Stimulated activated memory B cell treated with anti-CD40 and anti-IgM and Interleukin-4, amounts not matched to agents 10 μg/mL and 1 μg/mL and 100 μg/mL, for 72 hours (primary cell): ENCODE measurements at regions not wholly inside any gene's neighbourhood (a gene's known extent, or its start where the extent isn't known, plus 50 kb on each side); places are given as distances from the start of the nearest gene placed in this dataset.

Experiments
- ATAC-seq: fragments of 150-1000 bp; cut with Tn5 transposase; 2 replicates; pipeline ENCODE4 v1.10.0; 2021
- H3K27ac Mint-ChIP-seq: one replicate; pipeline ENCODE4 v1.8.0; 2022; ENCODE audit warnings: mild to moderate bottlenecking, mixed read lengths
- H3K27me3 Mint-ChIP-seq: one replicate; pipeline ENCODE4 v1.8.0; 2022; ENCODE audit warnings: mixed read lengths
- H3K36me3 Mint-ChIP-seq: one replicate; pipeline ENCODE4 v1.8.0; 2022; ENCODE audit warnings: mixed read lengths
- H3K4me1 Mint-ChIP-seq: one replicate; pipeline ENCODE4 v1.8.0; 2022; ENCODE audit warnings: mixed read lengths
- H3K4me3 Mint-ChIP-seq: one replicate; pipeline ENCODE4 v1.8.0; 2022; ENCODE audit warnings: mild to moderate bottlenecking, moderate library complexity, mixed read lengths
- H3K9me3 Mint-ChIP-seq: one replicate; pipeline ENCODE4 v1.8.0; 2022; ENCODE audit warnings: mixed read lengths

DNA sequence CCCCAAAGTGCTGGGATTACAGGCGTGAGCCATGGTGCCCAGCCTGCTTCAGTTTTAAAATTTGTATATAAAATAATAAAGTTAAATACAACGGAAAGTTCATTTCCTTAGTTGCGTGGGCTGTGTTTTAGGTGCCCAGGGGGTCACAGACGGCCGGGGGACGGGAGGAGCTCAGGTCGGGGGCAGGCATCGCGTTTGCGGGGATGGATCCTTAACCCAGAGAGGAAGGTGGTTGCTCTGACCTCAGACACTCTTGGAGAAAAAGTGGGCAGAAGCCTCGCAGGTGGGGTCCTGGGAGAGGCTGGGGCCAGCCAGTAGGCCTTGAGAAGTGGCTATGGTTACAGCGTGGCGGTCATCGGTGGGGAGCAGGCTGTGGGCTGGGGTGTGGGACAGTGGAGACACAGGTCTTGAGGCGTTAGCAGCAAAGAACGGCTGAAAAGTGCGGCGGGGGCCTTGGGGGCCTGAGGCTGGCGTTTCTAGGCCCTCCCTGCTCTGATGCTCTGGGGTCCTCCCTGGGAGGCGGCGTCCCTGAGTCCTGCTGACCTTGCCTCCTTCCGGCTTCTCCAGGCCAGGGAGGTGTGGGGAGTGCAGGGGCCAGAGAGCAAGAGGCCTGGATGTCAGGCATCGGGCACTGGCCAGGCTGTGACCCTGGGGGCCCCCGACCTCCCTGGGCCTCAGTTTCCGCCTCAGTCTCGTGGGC lies 54.4 kb downstream of the UNCX start:
- Mint-ChIP-seq H3K4me3 (no peak overlapping the region), H3K27me3 (peaks cover 58% of the 10 kb centered on the region), H3K4me1 (peaks cover 6% of the 10 kb centered on the region), H3K36me3 (no peaks in the 10 kb centered on the region), H3K9me3 (no peaks in the 10 kb centered on the region), H3K27ac (no peak overlapping the region)
- no peak for ATAC-seq

DNA sequence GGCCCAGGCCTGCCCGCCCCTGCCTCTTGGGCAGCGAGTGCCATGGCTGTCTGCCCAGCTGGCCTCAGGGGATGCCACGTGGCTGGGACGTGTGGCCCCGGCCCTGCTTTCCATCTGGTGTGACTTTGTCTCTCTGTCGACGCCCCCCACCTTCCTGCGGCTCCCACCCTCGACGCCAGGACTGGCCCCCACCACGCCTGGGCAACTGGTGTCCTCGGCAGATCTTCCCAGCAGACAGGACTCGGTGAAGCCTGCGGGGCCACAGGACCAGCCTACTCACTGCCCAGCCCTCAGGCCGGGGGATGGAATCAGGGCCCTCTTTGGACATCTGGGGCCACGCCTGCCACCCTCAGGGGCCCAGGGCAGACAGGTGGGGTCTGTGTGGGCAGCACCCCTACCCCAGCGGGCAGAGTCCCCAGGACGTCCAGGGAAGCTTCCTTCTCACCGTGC lies 55.1 kb downstream of the UNCX start:
- Mint-ChIP-seq H3K36me3 (no peaks in the 10 kb centered on the region), H3K27me3 (peaks cover 65% of the 10 kb centered on the region), H3K4me1 (peaks cover 6% of the 10 kb centered on the region), H3K27ac (no peak overlapping the region), H3K4me3 (no peak overlapping the region), H3K9me3 (no peaks in the 10 kb centered on the region)
- ATAC-seq = no peak

DNA sequence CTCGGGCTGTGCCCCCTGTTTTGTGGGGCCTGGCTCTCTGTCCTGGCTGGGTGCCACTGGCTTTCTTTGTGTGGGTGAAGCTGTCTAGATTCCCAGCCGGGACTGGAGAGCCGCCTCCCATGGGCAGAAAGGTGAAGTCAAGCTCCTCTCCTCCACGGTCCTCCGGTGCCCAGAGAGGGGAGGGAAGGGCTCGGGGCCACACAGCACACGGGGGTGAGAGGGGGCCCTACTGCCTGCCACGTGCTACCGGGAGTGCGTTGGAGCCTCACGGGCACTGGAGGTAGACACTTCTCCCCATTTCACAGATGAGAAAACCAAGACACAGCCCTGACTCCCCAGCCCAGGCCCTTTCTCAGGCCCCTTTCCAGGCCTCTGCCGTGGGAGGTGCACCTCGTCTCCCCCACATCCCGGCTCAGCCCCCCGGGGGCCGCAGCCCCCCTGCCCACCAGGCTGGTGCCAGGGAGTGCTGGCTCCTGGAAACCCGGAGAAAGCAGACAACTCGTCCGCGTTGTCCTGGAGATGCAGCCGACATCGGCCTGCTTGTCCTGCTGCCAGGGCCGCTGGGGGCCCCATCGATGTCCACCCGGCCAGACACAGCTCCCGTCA lies 55.8 kb downstream of the UNCX start:
- Mint-ChIP-seq H3K27ac (no peak overlapping the region), H3K4me3 (no peak overlapping the region), H3K27me3 (peaks cover 72% of the 10 kb centered on the region), H3K36me3 (no peaks in the 10 kb centered on the region), H3K9me3 (no peaks in the 10 kb centered on the region), H3K4me1 (peaks cover 6% of the 10 kb centered on the region)
- ATAC-seq = no peak

DNA sequence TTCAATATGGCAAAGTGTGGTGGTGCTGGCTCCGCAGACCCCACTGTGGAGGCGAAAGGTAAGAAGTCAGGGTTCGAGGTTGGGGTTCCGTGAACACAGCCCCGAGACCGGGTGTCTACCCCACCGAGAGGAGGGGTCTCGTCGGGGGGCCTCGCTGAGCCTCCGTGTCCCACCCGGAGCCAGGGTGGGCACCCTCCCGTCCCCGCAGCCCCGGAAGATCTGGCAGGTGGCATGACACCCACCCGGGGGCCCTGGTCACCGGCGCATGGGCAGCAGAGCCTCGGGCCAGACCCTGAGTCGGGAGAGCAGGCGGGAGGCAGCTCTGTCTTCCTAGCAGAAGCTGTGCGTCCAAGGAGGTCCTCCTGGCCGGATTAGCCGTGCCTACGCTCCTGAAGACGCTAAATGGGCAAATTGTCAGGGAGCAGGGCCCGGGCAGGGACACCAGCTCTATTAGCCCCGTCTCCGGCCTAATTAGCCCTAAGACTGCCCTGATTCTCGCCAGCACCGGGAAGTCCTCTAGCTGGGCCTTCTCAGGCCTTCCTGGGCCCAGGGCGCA lies 56.4 kb downstream of the UNCX start:
- Mint-ChIP-seq H3K27ac (no peak overlapping the region), H3K4me3 (no peak overlapping the region), H3K36me3 (no peaks in the 10 kb centered on the region), H3K9me3 (no peaks in the 10 kb centered on the region), H3K27me3 (peaks cover 74% of the 10 kb centered on the region), H3K4me1 (peaks cover 6% of the 10 kb centered on the region)
- ATAC-seq = no peak

DNA sequence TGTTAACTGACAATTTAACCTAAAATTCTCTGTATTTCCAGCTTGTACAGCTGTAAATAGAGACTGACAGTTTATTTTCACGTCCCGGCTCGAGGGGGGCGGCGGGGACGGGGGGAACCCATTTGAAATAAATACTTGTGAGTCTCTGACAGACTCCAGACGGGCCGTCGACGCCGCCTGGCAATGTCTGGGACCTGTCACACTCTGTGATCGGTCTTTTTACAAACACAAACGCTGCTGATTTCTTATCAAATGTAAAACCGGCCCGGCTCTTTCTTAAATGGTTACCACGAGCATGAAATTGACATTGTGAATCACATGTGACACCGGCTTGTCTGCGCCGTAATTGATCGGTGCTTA lies 57.0 kb downstream of the UNCX start:
- Mint-ChIP-seq H3K36me3 (no peaks in the 10 kb centered on the region), H3K27ac (no peak overlapping the region), H3K4me1 (peaks cover 6% of the 10 kb centered on the region), H3K9me3 (no peaks in the 10 kb centered on the region), H3K27me3 (peaks cover 73% of the 10 kb centered on the region), H3K4me3 (no peak overlapping the region)
- ATAC-seq = no peak

DNA sequence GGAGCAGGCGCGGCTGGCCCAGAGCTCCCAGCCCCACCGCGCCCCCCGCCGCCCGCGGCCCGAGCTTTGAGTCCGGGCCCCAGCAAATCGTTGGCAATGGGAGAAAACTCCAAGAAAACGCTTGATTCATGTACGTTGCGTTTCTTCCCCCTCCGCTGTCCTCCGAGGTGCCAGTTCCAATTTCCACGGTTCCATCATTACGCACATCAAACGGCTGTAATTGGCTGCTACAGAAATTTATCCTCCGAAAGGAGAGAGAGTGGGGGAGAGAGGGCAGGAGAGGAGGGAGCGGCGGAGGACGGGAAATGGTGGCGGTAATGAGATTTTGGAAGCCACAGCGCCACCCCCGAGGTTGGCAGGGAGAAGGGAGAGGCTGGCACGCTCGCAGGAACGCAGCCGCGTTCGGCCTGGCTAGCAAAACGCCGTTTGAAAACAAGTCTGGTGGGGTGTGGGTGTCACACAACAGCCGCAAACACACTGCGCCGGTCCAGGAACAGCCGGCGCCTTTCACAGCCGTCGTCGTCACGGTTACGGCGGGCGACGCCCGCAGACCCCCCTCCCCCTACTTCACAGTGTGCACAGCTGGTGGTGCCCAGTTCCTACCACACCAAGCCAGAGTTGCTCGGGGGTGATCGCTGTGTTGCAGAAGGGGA lies 57.5 kb downstream of the UNCX start:
- Mint-ChIP-seq H3K36me3 (no peaks in the 10 kb centered on the region), H3K27me3 (peaks cover 67% of the 10 kb centered on the region), H3K9me3 (no peaks in the 10 kb centered on the region), H3K4me3 (peak overlapping the region; percentile 44), H3K27ac (no peak overlapping the region), H3K4me1 (peaks cover 6% of the 10 kb centered on the region)
- no peak for ATAC-seq

DNA sequence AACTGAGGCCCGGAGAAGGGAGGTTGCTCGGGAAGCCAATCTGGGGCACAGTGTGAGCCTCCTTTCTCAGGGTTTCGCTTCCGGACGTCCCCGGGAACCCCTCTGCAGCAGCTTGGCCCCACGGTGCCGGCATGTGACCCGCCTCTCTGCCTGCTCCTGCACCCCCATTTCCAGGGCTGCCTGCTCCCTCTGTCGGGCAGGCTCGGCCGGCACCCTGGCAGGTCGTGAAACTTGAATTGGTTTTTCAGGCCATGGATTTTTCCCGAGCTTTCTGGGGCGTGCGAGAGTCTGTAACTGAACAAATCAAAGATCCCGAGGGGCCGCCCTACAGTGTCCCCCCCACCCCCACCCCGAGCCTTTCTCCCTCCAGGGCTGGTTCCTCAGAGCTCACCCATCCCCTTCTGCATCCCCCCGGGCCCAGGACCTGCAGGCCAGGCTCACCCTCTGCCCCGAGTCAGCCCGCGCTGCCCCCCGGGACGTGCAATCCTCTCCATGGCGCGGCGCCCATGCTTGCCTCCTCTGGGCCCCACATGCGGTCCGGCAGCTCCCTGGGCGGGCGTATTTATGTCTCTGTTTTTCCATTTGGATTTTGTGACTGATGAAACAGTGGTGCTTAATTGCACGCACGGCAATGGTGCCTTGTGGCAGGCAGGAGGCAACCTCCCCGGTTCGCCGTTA lies 58.1 kb downstream of the UNCX start:
- H3K27ac Mint-ChIP-seq = no peak overlapping the region
- ATAC-seq = no peak
- H3K9me3 Mint-ChIP-seq = no peaks in the 10 kb centered on the region
- H3K36me3 Mint-ChIP-seq = no peaks in the 10 kb centered on the region
- peaks cover 64% of the 10 kb centered on the region for H3K27me3 Mint-ChIP-seq
- peak overlapping the region; percentile 15 for H3K4me3 Mint-ChIP-seq
- peaks cover 6% of the 10 kb centered on the region for H3K4me1 Mint-ChIP-seq

DNA sequence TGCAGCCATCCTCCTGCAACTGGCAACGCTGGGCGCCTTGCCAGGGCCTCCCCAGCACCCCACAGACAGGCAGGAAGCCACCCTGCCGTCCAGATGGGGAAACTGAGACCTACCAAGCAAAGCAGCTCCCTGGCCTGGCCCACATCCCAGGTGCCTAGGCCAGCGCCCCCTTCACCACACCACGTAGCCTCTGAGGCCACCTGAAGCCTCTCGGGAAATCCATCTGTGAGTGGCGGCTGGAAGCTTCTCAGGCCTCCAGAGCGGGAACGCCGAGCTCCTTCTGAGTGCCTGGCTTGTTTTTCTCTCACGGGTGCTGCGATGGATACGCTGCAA lies 58.7 kb downstream of the UNCX start:
- Mint-ChIP-seq H3K4me1 (peaks cover 6% of the 10 kb centered on the region), H3K9me3 (no peaks in the 10 kb centered on the region), H3K36me3 (no peaks in the 10 kb centered on the region), H3K27me3 (peaks cover 66% of the 10 kb centered on the region), H3K4me3 (peak overlapping the region; percentile 15), H3K27ac (no peak overlapping the region)
- ATAC-seq = no peak

DNA sequence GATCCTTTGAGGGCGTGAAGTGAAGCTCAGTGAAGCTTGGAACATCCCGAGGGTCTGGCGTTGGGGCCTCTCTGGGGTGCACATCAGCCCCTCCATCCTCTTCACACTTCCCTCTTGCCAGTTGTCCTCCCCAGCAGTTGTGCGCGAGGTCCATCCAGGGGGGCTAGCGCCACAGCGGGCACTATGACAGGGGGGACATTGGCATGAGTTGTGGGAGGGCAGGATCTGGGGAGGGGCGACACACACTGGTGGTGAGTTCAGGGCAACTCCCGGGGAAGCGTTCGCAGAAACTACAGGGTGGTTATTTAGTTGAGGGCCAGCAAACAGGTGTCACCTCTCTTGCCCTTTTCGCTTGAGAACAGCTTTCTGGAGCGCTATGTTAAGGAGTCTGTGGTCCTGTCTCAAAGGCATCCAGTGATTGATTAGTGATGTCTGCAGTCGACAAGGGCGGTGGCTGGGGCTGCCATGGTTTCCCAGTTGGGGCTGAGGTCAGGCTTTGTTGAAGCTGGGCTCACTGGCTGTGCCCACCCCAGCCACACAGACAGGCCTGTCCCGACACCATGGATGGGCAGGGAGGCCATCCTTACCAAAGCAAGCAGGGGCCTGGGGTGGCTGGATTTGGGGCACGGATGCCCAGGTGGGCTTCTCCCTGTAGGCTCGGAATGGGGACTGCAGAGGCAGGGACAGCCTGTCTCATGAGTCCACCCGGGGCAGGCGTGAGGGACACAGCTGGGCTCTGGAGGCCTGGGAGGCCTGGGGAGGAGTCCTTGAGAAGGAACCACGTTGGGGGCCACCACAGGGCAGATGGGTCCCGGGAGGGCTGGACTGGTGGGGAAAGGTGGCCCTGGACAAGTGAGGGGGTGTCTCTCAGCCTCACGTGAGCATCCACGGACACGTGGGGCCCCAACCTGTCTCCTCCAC lies 59.4 kb downstream of the UNCX start:
- Mint-ChIP-seq H3K27me3 (peaks cover 68% of the 10 kb centered on the region), H3K4me3 (no peak overlapping the region)

DNA sequence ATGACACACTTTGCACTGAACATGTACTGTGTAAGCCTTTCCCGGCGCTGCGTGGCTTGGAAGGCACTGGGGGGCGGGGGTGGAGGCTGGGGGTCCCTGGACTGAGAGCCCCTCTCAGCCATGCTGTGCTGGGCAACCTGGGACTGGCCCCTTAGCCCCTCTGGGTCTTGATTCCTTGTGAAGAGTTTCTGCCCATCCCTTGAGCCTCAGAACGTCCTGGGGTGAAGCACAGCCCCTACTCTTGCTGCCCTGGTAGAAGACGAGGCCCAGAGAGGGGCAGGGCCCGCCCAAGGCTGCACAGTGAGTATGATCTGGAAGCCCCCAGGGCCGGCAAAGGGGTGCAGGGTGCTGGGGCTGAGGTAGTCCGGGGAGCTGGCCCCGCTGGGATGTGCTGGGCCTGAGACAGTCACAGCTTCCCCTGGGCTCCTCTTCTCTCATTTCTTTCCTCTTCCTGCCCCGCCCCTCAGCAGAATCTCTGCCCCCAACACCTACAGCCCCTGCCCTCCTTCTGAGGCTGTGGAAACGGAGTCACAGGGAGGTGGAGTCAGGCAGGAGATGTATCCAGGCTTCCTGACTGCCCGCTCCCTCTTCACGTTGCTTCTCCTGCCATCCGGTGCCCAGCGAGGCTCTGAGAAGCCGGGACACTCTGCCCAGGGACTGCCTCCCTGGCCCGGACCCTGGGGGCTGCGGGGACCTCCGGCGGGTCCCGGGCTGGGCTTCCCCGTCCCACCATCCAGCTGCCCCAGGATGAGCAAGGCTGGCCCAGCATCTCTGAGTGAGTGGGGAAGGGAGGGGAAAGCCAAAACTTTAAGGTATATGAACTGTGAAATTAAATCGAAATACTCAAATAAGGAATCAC lies 60.5 kb downstream of the UNCX start:
- no peak for ATAC-seq
- Mint-ChIP-seq H3K36me3 (no peaks in the 10 kb centered on the region), H3K27ac (no peak overlapping the region), H3K9me3 (no peaks in the 10 kb centered on the region), H3K4me3 (no peak overlapping the region), H3K4me1 (peaks cover 6% of the 10 kb centered on the region), H3K27me3 (peaks cover 68% of the 10 kb centered on the region)

More for the DNA sequence above, 59.4 kb downstream of the UNCX start:
- no peak overlapping the region for H3K27ac Mint-ChIP-seq
- ATAC-seq = no peak
- H3K4me1 Mint-ChIP-seq = peaks cover 6% of the 10 kb centered on the region
- no peaks in the 10 kb centered on the region for H3K36me3 Mint-ChIP-seq
- H3K9me3 Mint-ChIP-seq = no peaks in the 10 kb centered on the region

DNA sequence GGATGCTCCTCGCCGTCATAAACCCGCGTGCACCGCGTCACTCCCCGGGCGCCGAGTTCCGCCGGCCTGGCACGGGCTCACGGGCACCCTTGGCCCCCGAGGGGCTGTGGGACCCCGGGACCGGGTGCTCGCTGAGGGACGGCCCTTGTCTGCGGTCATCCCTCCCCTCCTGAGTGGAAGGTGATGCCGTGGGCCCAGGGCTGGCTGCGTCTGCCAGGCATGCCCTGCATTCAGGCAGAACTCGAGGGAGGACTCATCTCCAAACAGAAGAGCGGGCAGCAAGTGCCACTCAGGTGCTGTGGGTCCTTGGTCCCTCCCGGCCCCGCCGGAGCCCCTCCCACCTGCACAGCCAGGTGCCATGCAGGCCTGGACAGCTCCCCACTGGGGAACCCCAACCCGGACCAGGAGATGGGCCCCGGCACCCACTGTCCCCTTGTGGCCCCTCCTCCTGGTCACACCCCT lies 61.3 kb downstream of the UNCX start:
- H3K27me3 Mint-ChIP-seq = peaks cover 75% of the 10 kb centered on the region
- no peak for ATAC-seq
- H3K4me3 Mint-ChIP-seq = no peak overlapping the region
- H3K27ac Mint-ChIP-seq = no peak overlapping the region
- no peaks in the 10 kb centered on the region for H3K36me3 Mint-ChIP-seq
- peaks cover 6% of the 10 kb centered on the region for H3K4me1 Mint-ChIP-seq
- no peaks in the 10 kb centered on the region for H3K9me3 Mint-ChIP-seq

DNA sequence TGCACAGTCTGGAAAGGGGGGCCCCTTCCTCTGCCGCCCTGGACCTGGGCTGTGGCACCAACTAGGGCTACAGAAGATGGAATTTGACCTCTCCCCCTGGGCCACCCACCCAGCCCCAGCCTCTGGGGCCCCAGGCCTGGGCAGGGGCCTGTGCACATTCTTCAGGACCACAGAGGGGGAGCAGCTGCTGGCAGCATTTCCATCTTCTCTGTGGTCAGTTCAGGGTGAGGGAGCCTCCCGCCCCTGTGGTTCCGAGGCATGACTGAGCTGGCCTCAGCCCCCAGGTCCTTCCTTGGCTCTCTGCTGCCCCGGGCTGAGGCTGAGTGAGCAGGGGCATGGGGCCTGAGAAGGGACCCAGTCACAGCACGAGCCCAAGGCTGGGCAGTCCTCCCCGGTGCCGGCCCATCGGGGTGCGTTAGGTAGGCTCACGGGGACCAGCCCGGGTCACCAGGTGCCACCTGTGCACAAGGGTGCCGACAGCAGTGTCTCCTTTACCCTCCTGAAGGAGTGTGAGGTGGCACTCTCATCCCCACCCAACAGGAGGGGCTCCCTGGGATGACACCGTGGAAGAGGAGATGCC lies 63.2 kb downstream of the UNCX start:
- peaks cover 56% of the 10 kb centered on the region for H3K27me3 Mint-ChIP-seq
- H3K4me3 Mint-ChIP-seq = no peak overlapping the region
- no peaks in the 10 kb centered on the region for H3K36me3 Mint-ChIP-seq
- no peaks in the 10 kb centered on the region for H3K9me3 Mint-ChIP-seq
- no peak overlapping the region for H3K27ac Mint-ChIP-seq
- no peaks in the 10 kb centered on the region for H3K4me1 Mint-ChIP-seq
- no peak for ATAC-seq

DNA sequence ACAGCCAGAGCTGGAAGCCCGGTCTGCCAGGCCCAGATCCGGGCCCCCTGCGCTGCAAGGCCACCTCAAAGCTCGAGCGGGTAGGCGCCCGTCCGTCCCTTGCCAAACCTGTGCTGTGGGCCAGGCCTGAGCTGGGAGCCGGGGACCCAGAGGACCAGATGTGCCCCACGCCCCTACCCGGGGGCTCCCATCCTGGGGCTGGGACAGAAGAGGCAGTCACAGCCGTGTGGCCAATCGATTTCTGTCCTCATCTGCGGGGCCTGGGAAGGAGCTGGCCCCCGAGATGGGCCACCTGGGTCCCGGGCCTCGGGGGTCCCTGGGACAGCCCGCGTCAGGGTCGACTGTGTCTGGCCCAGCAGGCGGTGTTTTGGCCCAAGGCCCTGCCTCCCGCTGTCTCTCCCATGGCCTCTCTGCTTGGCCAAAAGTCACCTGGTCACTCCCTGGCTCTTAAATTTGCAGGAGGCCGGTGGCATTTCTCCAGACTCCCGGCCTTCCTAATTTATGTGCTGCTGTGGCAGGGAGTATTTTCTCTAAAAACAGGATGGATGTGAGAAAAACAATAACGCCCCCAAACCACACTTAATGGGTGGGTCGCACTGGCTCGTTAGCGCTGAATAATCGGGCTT lies 63.8 kb downstream of the UNCX start:
- no peaks in the 10 kb centered on the region for H3K9me3 Mint-ChIP-seq
- ATAC-seq = no peak
- H3K27me3 Mint-ChIP-seq = peaks cover 50% of the 10 kb centered on the region
- H3K36me3 Mint-ChIP-seq = no peaks in the 10 kb centered on the region
- no peak overlapping the region for H3K4me3 Mint-ChIP-seq
- H3K4me1 Mint-ChIP-seq = no peaks in the 10 kb centered on the region
- no peak overlapping the region for H3K27ac Mint-ChIP-seq
